Karpas-422 (cell line): ENCODE measurements at regions not wholly inside any gene's neighbourhood (a gene's known extent, or its start where the extent isn't known, plus 50 kb on each side); places are given as distances from the start of the nearest gene placed in this dataset.
"Not testable (repeated sequence)": the region's sequence is repeated elsewhere in the genome, so short reads cannot be mapped to it uniquely, and the experiment has no call there.

ENCODE experiments used
- DNase-seq: peaks from one replicate; pipeline ENCODE4 v3.0.0-alpha.2; 2015
- H2AFZ ChIP-seq: fragments of 200-600 bp; sonication (generic); 2 replicates; pipeline ENCODE4 v1.6.1; 2014; ENCODE audit warnings: antibody characterized with exemption, low read length, mixed read lengths
- H3K27ac ChIP-seq: fragments of 200-600 bp; sonication (generic); 2 replicates; pipeline ENCODE4 v1.5.1; 2014; ENCODE audit warnings: mild to moderate bottlenecking, low read length, moderate library complexity
- H3K27me3 ChIP-seq: fragments of 200-600 bp; sonication (generic); 2 replicates; pipeline ENCODE4 v1.6.1; 2014; ENCODE audit warnings: low read length, mixed read lengths
- H3K36me3 ChIP-seq: fragments of 200-600 bp; sonication (generic); 2 replicates; pipeline ENCODE4 v1.6.1; 2014; ENCODE audit warnings: low read length, mixed read lengths; ENCODE audit not compliant: insufficient read depth
- H3K4me1 ChIP-seq: fragments of 200-600 bp; sonication (generic); 2 replicates; pipeline ENCODE4 v1.6.1; 2014; ENCODE audit warnings: mild to moderate bottlenecking, low read length, mixed read lengths
- H3K4me2 ChIP-seq: fragments of 200-600 bp; sonication (generic); 2 replicates; pipeline ENCODE4 v1.6.1; 2014; ENCODE audit warnings: low read length, low read depth, mild to moderate bottlenecking; ENCODE audit not compliant: poor library complexity, severe bottlenecking
- H3K4me3 ChIP-seq: fragments of 200-600 bp; sonication (generic); 2 replicates; pipeline ENCODE4 v1.5.1; 2014; ENCODE audit warnings: mild to moderate bottlenecking, antibody characterized with exemption, low read length, mixed read lengths
- H3K79me2 ChIP-seq: fragments of 200-600 bp; sonication (generic); 2 replicates; pipeline ENCODE4 v1.6.1; 2014; ENCODE audit warnings: mild to moderate bottlenecking, low read length, mixed read lengths
- H3K9ac ChIP-seq: fragments of 200-600 bp; sonication (generic); 2 replicates; pipeline ENCODE4 v1.6.0; 2014; ENCODE audit warnings: low read length
- H3K9me2 ChIP-seq: fragments of 200-600 bp; sonication (generic), shearing (Covaris generic); replicated peaks from 2 replicates; pipeline ENCODE4 v1.6.0; 2014; ENCODE audit warnings: mild to moderate bottlenecking, low read length, moderate library complexity; ENCODE audit not compliant: insufficient read depth
- H3K9me3 ChIP-seq: fragments of 300-700, 200-600 bp; sonication (generic); 2 replicates; pipeline ENCODE4 v1.6.1; 2014; ENCODE audit warnings: low read length, mixed read lengths
- H4K20me1 ChIP-seq: fragments of 200-600 bp; sonication (generic); 2 replicates; pipeline ENCODE4 v1.6.1; 2014; ENCODE audit warnings: mild to moderate bottlenecking, antibody characterized with exemption, low read length, low read depth; ENCODE audit not compliant: insufficient read depth

DNA sequence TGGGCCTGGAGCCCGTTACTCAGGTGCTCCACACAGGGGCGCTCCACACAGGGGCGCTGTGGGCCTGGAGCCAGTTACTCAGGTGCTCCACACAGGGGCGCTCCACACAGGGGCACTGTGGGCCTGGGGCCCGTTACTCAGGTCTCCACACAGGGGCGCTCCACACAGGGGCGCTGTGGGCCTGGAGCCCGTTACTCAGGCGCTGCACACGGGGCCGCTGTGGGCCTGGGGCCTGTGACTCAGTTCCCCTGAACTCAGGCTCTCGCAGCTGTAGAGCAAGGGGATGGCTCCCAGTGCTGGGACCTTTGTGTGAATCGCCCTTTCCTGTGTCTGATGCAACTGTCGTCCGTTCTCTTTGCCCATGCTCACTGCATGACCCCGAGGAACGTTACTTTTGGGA is 262.0 kb downstream of the THBS2 start:
- not testable (repeated sequence) for H2AFZ ChIP-seq, H3K27me3 ChIP-seq, H3K4me2 ChIP-seq, H3K9me3 ChIP-seq, H3K4me1 ChIP-seq, DNase-seq, H3K9ac ChIP-seq, H3K36me3 ChIP-seq, H4K20me1 ChIP-seq, H3K4me3 ChIP-seq, H3K9me2 ChIP-seq, H3K79me2 ChIP-seq, H3K27ac ChIP-seq

GRCh38 chr6:168990019-168990751 is 263.5 kb downstream of the THBS2 start:
- no peak overlapping the region for H3K9ac ChIP-seq
- H4K20me1 ChIP-seq: no peaks in the 10 kb centered on the region
- DNase-seq: no peak
- H3K4me1 ChIP-seq: no peaks in the 10 kb centered on the region
- H3K27ac ChIP-seq: no peak overlapping the region
- H2AFZ ChIP-seq: no peak overlapping the region
- no peaks in the 10 kb centered on the region for H3K9me2 ChIP-seq
- H3K4me2 ChIP-seq: no peak overlapping the region
- no peak overlapping the region for H3K4me3 ChIP-seq
- H3K27me3 ChIP-seq: no peaks in the 10 kb centered on the region
- no peaks in the 10 kb centered on the region for H3K79me2 ChIP-seq
- no peaks in the 10 kb centered on the region for H3K9me3 ChIP-seq
- no peaks in the 10 kb centered on the region for H3K36me3 ChIP-seq

GRCh38 chr6:168989421-168989820 is 264.2 kb downstream of the THBS2 start:
- H3K36me3 ChIP-seq: no peaks in the 10 kb centered on the region
- H3K27me3 ChIP-seq: no peaks in the 10 kb centered on the region
- no peaks in the 10 kb centered on the region for H4K20me1 ChIP-seq
- no peaks in the 10 kb centered on the region for H3K9me3 ChIP-seq
- H2AFZ ChIP-seq: no peak overlapping the region
- H3K4me2 ChIP-seq: no peak overlapping the region
- no peaks in the 10 kb centered on the region for H3K4me1 ChIP-seq
- H3K79me2 ChIP-seq: no peaks in the 10 kb centered on the region
- no peak overlapping the region for H3K27ac ChIP-seq
- no peak for DNase-seq
- H3K4me3 ChIP-seq: no peak overlapping the region
- no peaks in the 10 kb centered on the region for H3K9me2 ChIP-seq
- no peak overlapping the region for H3K9ac ChIP-seq

GRCh38 chr6:168988801-168989200 is 264.8 kb downstream of the THBS2 start:
- H3K27ac ChIP-seq: no peak overlapping the region
- no peaks in the 10 kb centered on the region for H3K27me3 ChIP-seq

GRCh38 chr6:168988280-168988679 is 265.4 kb downstream of the THBS2 start:
- H3K4me1 ChIP-seq: no peaks in the 10 kb centered on the region
- H3K27ac ChIP-seq: no peak overlapping the region
- H2AFZ ChIP-seq: no peak overlapping the region
- H3K9me3 ChIP-seq: no peaks in the 10 kb centered on the region
- no peaks in the 10 kb centered on the region for H3K9me2 ChIP-seq
- DNase-seq: no peak
- H3K9ac ChIP-seq: no peak overlapping the region
- H3K36me3 ChIP-seq: no peaks in the 10 kb centered on the region
- H3K27me3 ChIP-seq: no peaks in the 10 kb centered on the region
- no peaks in the 10 kb centered on the region for H3K79me2 ChIP-seq
- H3K4me3 ChIP-seq: no peak overlapping the region
- H4K20me1 ChIP-seq: no peaks in the 10 kb centered on the region
- H3K4me2 ChIP-seq: no peak overlapping the region

More at GRCh38 chr6:168988801-168989200, 264.8 kb downstream of the THBS2 start:
- Histone ChIP-seq H3K79me2 (no peaks in the 10 kb centered on the region), H3K4me3 (no peak overlapping the region), H3K9me3 (no peaks in the 10 kb centered on the region), H4K20me1 (no peaks in the 10 kb centered on the region), H3K9ac (no peak overlapping the region), H3K4me1 (no peaks in the 10 kb centered on the region), H3K9me2 (no peaks in the 10 kb centered on the region), H2AFZ (no peak overlapping the region), H3K4me2 (no peak overlapping the region), H3K36me3 (no peaks in the 10 kb centered on the region)
- no peak for DNase-seq

DNA sequence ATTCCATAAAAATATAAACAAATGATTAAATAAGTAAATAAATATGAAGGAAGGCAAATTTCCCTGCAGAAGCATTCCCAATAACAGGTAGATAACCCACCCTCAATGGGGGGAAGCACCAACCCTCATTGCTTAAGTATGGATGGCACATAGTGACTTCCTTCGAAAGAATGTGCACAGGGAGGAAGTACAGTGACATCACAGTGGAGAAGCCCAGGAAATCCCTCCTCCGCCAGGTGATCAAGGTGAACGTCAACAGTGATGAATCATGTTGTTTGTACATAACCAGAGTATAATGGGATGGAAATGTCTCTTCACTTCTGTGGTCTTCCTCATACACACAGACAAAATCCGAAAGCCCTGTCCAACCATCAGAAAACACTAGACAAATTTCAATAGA is 267.9 kb downstream of the THBS2 start:
- H3K4me3 ChIP-seq: no peak overlapping the region
- no peaks in the 10 kb centered on the region for H3K79me2 ChIP-seq
- no peaks in the 10 kb centered on the region for H3K4me1 ChIP-seq
- H3K27me3 ChIP-seq: no peaks in the 10 kb centered on the region
- H3K9me3 ChIP-seq: peaks cover 6% of the 10 kb centered on the region; the same call in 1 of the 2 replicates
- H4K20me1 ChIP-seq: no peaks in the 10 kb centered on the region
- H3K9ac ChIP-seq: no peak overlapping the region
- H3K27ac ChIP-seq: no peak overlapping the region
- DNase-seq: no peak
- H3K4me2 ChIP-seq: no peak overlapping the region
- H2AFZ ChIP-seq: no peak overlapping the region
- H3K36me3 ChIP-seq: no peaks in the 10 kb centered on the region
- no peaks in the 10 kb centered on the region for H3K9me2 ChIP-seq

GRCh38 chr6:168983925-168984324 is 269.7 kb downstream of the THBS2 start:
- H3K4me1 ChIP-seq: no peaks in the 10 kb centered on the region
- H3K9ac ChIP-seq: no peak overlapping the region
- no peaks in the 10 kb centered on the region for H4K20me1 ChIP-seq
- DNase-seq: no peak
- no peaks in the 10 kb centered on the region for H3K27me3 ChIP-seq
- H3K36me3 ChIP-seq: no peaks in the 10 kb centered on the region
- no peaks in the 10 kb centered on the region for H3K79me2 ChIP-seq
- no peak overlapping the region for H3K4me3 ChIP-seq
- H3K9me2 ChIP-seq: no peaks in the 10 kb centered on the region
- H3K27ac ChIP-seq: no peak overlapping the region
- H2AFZ ChIP-seq: no peak overlapping the region
- peaks cover 6% of the 10 kb centered on the region; the same call in 1 of the 2 replicates for H3K9me3 ChIP-seq
- H3K4me2 ChIP-seq: no peak overlapping the region

GRCh38 chr6:168981187-168981586 is 272.5 kb downstream of the THBS2 start:
- Histone ChIP-seq H3K27ac (no peak overlapping the region), H3K4me2 (no peak overlapping the region), H3K27me3 (no peaks in the 10 kb centered on the region), H2AFZ (no peak overlapping the region), H3K4me1 (no peaks in the 10 kb centered on the region), H3K9ac (no peak overlapping the region), H3K4me3 (no peak overlapping the region), H4K20me1 (no peaks in the 10 kb centered on the region), H3K9me3 (peaks cover 6% of the 10 kb centered on the region; the same call in 1 of the 2 replicates), H3K79me2 (no peaks in the 10 kb centered on the region), H3K36me3 (no peaks in the 10 kb centered on the region), H3K9me2 (no peaks in the 10 kb centered on the region)
- DNase-seq: no peak
